AG04449 (cell line): ENCODE measurements at regions not wholly inside any gene's neighbourhood (a gene's known extent, or its start where the extent isn't known, plus 50 kb on each side); places are given as distances from the start of the nearest gene placed in this dataset.

ENCODE experiments used
- CTCF ChIA-PET: fragments of 350-600 bp; formaldehyde crosslinking; extraction: SDS; loops from one replicate; lab custom pipeline; 2021; ENCODE audit warnings: antibody characterized with exemption; lab: Yijun Ruan, JAX
- POLR2A ChIA-PET: fragments of 400-600, 350-600 bp; formaldehyde crosslinking; extraction: SDS; loops from one replicate; lab custom pipeline; 2020; ENCODE audit warnings: antibody characterized with exemption, inconsistent platforms; lab: Yijun Ruan, JAX
- DNase-seq: peaks from one replicate; pipeline ENCODE4 v3.0.0-alpha.2; 2010; ENCODE audit warnings: low read depth, low spot score
- H3K4me3 ChIP-seq: 2 replicates; pipeline ENCODE4 v1.5.1; 2011; ENCODE audit warnings: low read depth, mild to moderate bottlenecking, control low read depth, low read length
- TF ChIP-seq, protein P1 (sequence below): IDR thresholded peaks from one replicate; pipeline ENCODE4 v1.5.1; 2011; ENCODE audit warnings: mild to moderate bottlenecking, moderate library complexity, low read length, control low read depth, inconsistent platforms; ENCODE audit not compliant: insufficient read depth; ENCODE audit errors: missing control alignments

DNA sequence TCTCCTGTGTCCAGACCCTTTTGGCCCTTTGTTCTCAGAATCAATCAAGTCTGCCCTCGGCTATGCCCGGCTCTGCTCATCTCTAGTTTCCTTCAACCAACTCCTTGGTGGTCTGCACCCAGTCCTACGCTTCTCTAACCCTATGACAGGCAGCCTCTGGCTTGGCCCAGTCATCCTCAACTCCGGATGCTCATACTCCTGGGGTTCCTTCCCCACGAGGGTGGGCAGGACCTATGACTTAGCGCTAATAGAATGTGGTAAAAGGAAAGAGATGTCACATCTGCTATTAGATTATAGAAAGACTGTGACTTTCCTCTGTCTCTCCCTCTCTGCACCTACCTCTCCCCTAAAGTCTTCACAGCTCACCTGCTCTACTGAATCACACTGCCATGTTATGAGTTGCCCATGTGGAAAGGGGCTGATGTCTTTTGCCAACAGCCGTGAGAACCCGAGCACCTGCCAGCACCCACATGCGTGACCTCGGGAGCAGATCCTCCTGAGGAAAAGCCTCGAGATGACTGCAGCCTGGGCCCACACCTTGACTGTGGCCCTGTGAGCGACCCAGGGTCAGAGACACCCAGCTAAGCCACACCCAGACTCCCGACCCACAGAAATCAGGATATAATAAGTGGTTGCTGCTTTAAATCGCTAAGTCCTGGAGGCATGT, 334.9 kb downstream of the GADD45G start:
- TF ChIP-seq, protein P1, sequence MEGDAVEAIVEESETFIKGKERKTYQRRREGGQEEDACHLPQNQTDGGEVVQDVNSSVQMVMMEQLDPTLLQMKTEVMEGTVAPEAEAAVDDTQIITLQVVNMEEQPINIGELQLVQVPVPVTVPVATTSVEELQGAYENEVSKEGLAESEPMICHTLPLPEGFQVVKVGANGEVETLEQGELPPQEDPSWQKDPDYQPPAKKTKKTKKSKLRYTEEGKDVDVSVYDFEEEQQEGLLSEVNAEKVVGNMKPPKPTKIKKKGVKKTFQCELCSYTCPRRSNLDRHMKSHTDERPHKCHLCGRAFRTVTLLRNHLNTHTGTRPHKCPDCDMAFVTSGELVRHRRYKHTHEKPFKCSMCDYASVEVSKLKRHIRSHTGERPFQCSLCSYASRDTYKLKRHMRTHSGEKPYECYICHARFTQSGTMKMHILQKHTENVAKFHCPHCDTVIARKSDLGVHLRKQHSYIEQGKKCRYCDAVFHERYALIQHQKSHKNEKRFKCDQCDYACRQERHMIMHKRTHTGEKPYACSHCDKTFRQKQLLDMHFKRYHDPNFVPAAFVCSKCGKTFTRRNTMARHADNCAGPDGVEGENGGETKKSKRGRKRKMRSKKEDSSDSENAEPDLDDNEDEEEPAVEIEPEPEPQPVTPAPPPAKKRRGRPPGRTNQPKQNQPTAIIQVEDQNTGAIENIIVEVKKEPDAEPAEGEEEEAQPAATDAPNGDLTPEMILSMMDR = no peak
- CTCF ChIA-PET = no interaction called here
- H3K4me3 ChIP-seq = no peak overlapping the region
- DNase-seq = no peak
- POLR2A ChIA-PET = no interaction called here

DNA sequence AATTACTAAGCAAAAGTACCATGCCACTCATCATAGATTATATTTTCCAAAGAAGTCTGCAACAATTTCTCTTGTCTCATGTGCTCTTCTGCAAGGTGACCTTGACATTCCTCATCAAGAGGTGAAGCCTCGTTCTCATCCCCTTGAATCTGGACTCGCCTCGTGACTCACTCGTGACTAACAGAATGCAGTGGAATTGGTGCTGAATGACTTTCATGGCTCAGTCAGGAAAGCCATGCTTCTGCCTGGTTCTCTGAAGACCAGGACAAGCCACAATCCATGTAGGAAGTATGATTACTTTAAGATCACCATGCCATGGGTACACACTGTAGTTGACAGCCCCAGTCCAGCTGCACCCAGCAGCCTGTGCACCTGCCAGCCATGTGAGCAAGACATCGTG, 335.8 kb downstream of the GADD45G start:
- CTCF ChIA-PET = interaction anchor here (1.1 kb wide), 1 partner anchor 38 kb away, joined by 3 read pairs; no protein-coding TSS in a partner anchor
- DNase-seq = no peak
- no peak overlapping the region for H3K4me3 ChIP-seq
- POLR2A ChIA-PET = no interaction called here
- TF ChIP-seq, protein P1 = no peak

DNA sequence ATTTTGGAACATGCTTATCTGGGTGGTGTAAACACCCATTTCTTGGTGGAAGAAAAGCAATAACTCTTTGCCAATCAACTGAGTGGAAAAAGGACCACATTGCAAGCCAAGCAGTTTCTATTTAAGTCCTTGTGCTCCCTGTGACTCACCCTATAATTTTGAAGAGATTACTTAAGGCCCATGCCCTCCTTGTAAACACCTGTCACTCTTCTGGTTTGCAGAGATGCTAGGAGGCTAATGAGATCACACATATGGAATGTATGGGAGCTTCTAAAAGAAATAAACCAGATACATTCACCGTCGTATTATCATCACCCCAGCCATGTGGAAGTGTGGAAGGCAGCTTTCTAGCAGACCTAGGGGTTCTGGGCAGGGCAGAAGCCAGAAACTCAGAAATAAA, 337.1 kb downstream of the GADD45G start:
- ChIA-PET POLR2A (interaction anchor here (0.8 kb wide), 1 partner anchor 10 kb away, joined by 5 read pairs; no protein-coding TSS in a partner anchor), CTCF (interaction anchor here (1.6 kb wide), 1 partner anchor 9 kb away, joined by 3 read pairs; no protein-coding TSS in a partner anchor)
- TF ChIP-seq, protein P1 = no peak
- H3K4me3 ChIP-seq = no peak overlapping the region
- peak; percentile 38 for DNase-seq

DNA sequence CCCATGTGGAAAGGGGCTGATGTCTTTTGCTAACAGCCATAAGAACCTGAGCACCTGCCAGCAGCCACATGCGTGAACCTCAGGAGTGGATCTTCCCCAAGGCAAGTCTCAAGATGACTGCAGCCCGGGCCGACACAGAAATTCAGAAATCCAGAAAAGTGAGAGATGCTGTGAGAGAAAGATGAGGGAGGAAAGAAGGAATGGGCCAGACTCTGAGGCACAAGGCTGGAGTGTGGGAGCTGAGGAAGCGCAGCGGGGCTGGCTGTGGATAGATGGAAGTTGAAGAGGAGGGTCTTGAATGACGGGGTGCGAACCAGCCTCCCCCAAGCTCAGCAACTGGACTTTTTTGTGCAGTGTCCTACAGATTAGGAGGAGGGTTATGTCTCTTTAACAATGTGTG, 337.8 kb downstream of the GADD45G start:
- no peak overlapping the region for H3K4me3 ChIP-seq
- POLR2A ChIA-PET = no interaction called here
- CTCF ChIA-PET = interaction anchor here (1.6 kb wide), 1 partner anchor 10 kb away, joined by 3 read pairs; no protein-coding TSS in a partner anchor
- DNase-seq = no peak
- TF ChIP-seq, protein P1 = no peak

DNA sequence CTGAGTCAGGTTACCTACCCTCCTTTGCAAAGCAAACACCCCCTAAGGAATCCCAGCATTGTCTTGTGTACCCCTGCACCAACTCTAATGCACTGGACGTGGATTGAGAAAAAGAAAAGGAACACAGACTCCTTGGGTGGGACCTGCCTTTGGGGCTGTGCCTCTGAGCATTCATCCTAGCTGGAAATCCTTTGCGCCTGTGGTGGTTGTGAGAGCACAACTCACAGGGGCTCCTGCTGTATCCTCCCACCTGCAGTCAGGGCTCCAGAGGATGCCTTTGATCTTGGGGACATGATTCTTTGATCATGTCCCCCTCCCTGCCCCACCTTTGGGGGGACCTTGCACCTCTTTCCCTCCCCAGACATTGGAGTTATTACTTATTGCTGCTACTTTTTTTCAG, 338.5 kb downstream of the GADD45G start:
- H3K4me3 ChIP-seq = no peak overlapping the region
- DNase-seq = no peak
- ChIA-PET POLR2A (no interaction called here), CTCF (no interaction called here)
- TF ChIP-seq, protein P1 = no peak

DNA sequence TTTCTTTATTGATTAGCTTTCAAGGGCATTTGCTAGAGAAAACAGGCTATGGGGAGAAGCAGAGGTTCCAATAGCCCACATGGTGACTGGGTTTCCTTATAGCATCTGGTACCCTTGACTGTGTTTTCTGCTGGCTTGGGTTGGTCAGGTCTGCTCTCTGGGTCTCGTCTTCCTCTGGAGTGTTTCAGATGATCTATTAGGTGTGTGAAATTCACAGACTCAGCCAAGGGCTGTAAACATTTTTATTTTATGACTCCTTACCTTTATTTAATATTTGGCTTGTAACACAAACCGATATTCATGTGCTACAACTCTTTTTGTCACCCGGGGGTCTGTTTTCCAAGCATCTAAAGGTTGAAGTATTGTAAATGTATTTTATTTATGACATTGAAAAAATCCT, 338.9 kb downstream of the GADD45G start:
- TF ChIP-seq, protein P1 = no peak
- DNase-seq = no peak
- POLR2A ChIA-PET = no interaction called here
- CTCF ChIA-PET = no interaction called here
- H3K4me3 ChIP-seq = no peak overlapping the region
